NCI-H1417 (cell line): ENCODE measurements at regions not wholly inside any gene's neighbourhood (a gene's known extent, or its start where the extent isn't known, plus 50 kb on each side); places are given as distances from the start of the nearest gene placed in this dataset.

Experiments used
- DNase-seq, 3 experiments: peaks; one replicate each; lab custom pipeline; 2025; lab: John Stamatoyannopoulos, UW

DNA sequence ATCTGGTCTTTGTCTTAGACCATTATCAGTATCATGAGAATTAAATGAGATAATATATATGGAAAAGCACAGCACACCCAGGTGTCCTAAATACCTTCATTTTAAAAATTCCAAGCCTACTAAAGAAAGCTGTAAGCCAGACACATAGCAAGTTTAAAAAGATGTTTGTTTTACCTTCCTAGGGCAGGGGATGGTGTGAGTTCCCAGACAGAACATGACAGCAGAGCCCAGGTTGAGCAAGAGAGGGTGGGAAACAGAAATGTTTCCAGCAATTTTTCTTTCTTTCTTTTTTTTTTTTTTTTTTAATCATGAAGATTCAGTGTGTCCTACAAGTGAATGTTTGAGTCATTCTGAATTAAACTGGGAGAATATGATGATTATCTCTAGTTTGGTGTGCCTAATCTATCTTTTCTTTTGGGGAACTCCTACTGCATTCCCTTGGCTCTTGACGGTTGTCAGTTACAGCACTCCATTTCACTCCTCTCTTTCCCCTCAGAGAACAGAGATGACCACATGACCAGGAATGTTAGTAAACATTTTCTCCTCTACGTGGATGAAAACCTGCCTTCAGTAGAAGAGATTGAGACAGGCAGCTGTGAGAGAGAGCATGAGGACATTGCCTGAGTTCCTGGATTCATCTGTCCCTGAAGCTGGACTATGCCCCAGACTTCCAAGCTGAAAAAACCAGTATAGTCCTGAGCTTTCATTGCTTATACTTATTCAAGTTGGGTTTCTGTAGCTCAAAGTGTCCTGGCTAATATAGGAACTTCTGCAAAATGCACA, 54.5 kb upstream of the ARL14 start:
- DNase-seq, result no peak

DNA sequence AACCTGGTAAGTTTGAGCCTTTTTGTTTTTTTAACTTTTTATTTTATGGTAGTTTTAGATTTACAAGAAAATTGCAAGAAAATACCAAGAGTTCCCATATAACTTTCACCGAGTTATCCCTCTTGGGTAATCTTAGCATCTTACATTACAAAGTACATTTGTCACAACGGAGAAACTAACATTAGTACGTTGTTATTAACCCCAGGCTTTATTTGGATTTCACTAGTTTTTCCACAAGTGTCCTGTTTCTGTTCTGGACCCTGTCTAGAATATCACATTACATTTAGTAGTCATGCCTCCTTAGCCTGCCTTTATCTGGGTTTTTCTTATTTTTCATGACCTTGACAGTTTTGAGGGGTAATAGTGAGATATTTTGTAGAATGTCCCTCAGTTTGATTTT, 53.5 kb upstream of the KPNA4 start:
- no peak for DNase-seq

DNA sequence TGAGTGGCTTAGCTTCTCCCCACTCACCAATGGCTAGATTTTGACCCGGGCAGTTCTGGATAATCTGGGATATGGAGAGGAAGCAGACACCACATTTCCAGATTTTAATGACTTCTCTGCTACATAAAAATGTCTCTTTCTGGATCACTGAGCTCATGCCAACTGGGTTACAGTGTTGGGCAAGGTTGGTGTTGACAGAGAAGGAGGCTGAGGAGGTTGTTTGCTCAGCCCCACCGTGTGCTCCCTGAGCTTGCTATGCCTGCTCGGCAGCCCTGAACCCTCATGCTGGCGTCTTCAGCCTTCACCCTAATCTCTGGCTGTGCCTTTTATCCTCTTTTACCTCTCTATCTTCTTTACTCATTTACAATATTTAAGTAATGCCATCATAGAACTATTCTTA, 53.0 kb upstream of the KPNA4 start:
- DNase-seq, result peak in 1 of 3 experiments; percentile 36

DNA sequence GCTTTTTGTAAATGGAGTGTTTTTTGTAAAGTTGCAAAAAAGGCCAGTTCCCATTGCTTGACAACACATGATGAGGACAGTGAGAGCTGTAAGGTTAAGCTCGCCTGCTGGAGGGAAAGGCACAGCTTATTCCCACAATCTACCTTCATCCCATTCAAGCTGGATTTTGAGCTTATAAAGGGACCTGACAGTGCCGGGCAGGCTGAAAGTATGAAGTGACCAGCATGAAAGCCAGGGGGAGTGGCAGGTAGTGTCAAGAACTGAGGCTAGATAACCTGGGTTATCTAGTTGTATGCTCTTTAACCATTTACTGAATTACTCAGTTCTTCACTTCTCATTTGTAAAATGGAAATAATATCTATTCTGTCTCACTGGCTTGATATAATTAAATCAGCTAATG, 52.3 kb upstream of the KPNA4 start:
- DNase-seq, result no peak

DNA sequence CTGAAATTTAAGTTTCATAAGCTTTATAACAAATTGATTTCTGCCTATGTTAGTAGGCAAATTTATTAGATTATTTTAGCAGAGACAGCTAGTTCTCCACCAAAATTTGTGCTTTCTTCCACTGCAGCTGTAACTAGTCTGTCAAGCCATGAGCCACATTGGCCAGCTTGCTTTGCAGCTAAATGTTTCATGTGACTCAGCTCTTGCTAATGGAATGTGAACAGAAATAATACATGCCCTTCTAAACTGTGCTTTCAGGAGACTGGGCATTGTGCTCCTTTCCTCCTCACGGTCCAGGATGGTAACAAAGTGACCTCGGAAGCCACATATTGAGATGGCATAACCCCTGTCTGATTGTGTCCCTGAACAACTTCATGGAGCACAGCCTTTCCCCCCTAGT, 51.3 kb upstream of the KPNA4 start:
- DNase-seq, result no peak

DNA sequence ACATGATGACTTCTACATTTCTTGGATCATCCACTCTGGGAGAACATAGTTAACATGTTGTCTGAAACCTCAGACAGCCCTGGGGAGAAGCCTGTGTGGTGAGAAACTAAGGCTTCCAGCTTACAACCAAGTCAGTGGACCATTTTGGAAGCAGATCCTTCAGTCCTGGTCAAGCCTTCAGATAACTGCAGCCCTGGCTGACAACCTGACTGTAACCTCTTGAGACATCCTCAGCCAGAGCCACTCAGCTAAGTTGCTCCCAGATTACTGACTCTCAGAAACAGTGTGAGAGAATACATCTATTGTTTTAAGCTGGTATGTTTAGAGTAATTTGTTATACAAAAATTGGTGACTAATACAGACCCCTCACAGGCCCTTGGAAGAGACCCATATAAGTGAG, 50.9 kb upstream of the KPNA4 start:
- DNase-seq, result no peak
